HUDEP-2 (cell line): ENCODE measurements at regions not wholly inside any gene's neighbourhood (a gene's known extent, or its start where the extent isn't known, plus 50 kb on each side); places are given as distances from the start of the nearest gene placed in this dataset.
A peak's percentile ranks its signal among the peaks of the same experiment; 100 is the strongest.

ENCODE experiments used
- DNase-seq, 76 experiments: peaks; one replicate each; lab custom pipeline; 2025; ENCODE audit not compliant: unreplicated experiment in 76 of 76; lab: John Stamatoyannopoulos, UW

DNA sequence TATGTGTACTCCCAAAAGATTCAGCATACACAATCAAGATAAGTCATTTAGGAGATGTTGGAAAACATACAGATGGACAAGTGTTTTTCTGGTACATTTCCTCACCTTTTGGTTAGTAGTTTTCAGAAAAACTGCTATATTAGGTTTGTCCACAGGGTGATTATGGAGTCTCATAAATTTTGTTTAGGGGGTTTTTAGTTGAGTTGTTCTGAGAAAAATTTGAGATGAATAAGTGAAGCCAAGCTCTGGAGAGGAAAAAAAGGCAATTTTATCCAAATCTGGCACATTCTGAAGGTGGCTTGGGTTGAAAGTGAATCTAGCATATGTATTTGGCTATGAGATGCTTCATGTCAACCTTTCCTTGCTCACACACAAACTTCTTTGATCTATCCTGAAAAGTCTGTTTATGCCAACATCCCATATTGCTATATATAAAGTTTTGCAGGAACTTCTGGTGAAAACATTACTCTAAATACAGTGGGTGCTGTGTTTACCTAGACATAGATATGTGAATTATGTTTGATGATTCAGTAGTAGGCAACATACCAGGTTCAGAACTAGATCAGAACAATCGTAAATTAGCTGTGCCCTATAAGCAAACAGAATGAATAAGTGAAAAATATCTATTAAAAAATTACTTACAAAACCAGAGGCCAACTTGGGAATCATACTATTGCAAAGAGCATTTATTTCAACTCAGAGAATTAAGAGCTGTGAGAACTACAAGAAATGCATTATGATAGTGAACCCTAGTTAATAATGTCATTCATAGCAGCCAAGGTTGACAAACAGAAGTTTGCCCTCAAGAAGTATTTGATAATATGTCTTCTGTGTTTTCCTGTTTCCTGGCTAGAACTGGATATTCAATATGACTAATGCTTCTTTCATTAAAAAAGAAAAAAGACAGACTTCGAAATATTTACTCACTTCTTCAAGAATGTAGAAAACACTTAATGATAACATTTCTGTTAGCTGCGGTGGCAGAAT, 552.0 kb downstream of the IRS1 start:
- DNase-seq: no peak

DNA sequence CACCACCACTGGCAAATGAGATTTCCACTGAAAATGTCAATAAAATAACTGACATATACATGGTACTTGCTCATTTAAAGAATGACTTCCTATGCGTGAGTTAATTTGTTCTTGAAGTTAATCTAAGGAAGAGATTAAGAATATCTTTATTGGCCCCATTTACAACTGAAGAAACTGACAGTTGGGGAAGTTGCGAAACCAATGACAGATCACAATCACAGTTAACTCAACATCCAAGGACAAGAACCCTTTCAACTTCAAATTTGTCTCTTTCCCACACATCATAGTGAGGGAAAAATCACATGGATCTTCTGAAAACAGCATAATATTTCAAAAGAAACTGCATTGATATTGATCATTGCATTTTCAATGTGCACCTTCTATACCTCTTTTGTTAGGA, 565.4 kb downstream of the IRS1 start:
- DNase-seq: no peak

DNA sequence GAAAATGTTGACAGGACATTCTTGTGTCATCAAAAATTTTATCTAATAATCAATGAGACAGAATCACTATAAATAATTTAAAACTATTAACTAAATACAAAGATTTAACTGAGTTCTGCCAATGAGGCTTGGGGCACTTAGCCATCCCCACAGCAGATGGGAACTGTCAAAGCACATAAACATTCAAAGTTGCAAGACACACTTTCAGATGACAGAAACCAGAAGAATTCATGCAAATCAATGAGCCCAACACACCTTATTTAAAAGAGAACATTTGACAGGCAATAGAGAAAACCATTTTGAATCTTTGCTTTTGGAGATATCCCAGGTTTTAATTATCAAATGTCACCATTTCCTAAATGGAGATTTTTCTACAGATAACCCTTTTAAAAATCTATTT, 566.2 kb downstream of the IRS1 start:
- DNase-seq: no peak

DNA sequence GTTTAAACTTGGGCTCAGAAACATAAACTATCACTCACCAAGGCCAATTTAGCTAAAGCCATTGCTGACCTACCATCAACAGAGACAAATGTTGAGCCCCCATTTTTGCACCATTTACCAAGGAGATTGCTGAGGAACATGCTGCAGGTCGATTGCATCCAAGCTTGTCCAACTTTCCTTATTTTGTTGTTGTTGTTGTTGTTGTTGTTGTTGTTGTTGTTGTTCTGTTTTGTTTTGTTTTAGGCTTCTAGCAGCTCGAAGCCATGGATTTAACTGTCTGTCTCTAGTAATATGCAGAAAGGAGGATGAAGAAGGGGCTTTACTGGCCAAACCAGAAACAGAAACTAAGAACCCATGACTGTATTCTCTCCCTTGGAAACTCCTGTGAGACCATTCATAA, 571.5 kb downstream of the IRS1 start:
- DNase-seq: no peak

DNA sequence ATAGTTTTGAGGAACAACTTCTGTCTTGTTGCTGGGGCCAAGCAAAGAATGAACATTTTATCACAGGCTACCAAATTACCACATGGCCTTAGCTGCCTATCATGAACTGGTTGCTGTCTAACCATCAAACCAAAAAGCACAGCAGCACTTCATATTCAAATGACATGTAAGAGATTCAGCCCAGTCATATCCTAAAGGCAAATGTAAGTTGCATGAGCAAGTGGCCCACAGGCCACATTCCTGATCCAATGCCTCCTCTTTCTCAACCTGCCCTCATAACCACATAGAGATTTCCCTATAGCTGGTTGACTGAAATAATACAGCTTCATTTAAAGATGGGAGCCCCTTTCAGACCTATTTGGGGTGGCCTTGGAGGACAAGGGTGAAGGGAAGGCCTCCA, 572.3 kb downstream of the IRS1 start:
- no peak for DNase-seq

DNA sequence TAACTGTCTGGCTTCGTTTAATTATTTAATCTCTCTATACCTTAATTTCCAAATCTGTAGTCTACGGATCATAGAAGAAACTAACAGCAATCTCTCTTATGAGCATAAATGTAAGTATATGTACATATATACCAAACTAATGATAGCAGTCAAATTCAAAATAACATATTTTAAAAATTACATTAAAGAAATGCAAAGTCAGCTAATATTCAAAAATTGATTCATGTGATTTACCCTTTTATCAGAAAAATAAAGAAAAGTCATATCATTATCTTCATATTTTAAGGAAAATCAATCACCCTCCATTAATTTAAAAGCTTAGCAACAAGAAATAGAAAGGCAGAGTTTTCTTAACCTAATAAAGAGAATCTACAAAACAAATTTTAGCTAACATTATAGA, 575.9 kb downstream of the IRS1 start:
- DNase-seq: no peak

DNA sequence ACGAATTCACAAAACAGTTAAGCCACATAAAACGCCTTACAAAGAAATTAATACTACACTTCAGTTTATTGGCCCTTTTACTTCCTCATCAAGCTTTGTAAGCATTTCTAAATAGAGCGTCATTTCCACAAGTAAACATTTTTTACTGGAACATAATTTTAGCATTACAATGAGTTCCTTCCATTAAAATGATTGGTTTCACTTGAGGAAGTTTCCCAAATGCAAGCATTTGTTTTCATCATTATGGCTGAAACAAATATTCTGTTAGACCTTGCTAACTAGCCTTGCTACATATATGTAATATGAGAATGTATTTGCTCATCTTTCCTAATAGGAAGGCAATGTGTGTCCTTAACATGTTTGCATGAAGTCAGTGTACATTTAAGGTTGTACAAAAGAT, 579.1 kb downstream of the IRS1 start:
- DNase-seq: no peak

DNA sequence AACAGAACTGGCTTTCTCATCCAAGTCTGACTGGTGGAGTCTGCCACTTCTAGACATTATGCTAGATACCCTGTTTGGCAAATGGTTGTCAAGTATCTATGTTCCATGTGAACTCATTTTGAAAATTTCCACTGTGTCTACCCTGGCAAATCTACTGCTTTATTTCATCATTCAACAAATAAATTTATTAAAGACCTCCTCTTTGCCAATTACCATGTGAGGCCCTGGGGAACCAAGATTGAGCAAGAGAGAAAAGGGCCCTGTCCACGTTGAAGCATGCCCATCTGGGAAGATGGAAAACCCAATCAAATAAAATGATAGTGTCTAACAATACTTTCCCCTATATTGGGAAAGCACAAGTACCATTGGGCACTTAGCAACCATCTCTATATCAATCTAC, 582.4 kb downstream of the IRS1 start:
- no peak for DNase-seq

DNA sequence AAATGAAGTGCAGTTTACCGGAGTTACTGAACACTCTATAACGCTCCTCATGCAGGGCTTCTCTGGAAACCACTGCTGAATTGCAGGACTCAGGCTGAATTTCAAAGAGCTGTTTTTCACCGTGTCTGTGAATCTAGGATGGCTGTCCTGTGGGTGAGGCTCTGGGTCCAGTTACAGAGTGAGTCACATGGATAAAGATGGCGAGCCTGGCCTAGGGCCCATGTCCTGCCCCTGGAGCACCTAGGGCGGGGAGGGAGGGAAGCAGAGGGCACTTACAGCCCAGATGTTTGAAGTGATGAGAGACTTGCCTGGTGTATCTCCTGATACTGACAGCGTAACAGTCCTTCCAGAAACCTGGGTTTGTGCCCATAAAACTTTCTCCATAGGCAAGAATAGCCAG, 583.0 kb downstream of the IRS1 start:
- no peak for DNase-seq

DNA sequence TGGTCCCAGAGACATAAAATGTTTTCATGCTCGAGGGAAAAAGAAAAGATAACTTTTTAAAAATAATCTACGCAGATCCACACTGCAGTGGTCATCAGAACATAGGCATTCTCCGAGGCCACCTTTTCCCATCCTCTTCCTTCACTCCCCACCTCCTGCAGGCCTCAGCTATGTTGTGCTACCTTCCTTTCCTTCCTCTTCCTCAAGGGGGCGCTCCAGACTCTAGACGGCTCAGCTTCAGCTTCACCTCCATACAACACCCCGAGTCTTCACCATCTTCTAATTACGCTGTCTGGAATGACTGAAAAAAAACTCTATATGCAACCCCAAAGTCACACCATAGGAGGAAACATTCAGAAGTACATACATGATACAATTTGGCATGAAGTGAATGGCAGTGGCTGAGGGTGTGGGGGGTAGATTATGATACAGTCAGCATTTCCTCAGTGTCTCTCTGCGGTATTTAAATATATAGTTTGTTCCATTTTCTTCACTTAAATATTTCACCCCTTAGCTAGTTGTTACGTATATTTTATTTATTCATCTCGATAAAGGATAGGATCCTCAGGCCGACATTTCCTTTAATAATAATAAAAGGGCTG, 583.6 kb downstream of the IRS1 start:
- peak in 48 of 76 experiments; percentile 2 to 55 (median 22) for DNase-seq

DNA sequence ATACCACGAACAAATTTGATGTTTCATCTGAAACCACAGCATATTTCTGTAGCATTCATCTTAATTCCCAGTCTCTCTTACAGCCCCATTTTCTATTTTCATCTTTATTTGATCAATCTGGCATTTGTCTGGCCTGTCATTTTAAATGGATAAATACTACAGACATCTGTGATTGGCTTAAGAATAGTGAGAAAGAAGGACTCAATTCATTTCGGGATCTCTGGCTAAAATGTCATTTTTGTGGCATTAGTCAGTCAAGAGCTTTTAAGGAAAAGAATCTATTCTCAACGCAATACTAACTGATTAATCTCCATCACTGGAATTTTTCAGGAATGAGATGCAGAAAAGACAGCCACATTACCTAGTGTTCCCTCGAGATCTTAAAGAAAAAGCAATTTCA, 585.9 kb downstream of the IRS1 start:
- no peak for DNase-seq

DNA sequence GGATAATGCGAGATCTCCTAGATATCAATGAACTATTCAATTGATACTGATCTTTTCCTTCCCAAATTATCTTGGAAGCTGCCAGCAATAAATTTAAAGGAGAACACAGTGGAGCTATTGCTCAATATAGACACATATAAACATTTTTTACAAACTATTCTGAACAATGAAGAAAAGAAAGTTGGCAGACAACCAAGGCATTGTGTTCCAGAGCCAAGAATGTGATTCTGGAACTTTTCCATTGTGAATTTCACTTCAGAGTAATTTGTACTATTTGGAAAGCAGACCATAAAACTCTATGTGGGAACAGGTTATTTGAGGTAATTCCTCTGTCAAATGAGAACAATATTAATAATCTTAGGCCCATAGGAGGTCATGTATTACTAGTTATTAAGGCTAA, 588.2 kb downstream of the IRS1 start:
- no peak for DNase-seq

DNA sequence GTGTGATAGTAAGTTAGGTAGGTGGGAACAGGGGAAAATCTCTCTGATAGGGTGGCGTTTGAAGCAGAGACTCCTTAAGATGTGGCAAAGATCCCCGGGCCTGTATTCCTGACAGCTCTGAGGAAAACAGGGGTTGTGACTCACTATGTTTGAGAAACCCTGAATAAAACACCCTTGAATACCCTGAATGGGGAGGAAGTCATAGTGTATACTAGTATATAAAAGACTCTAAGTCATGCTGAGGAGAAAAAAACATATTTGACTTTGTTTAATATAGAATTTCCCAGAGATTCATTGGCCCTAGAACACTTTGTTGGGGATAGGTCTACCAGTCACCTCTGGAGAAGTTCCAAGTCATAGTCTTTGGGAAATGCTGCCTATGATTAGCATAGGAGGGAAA, 590.9 kb downstream of the IRS1 start:
- no peak for DNase-seq

DNA sequence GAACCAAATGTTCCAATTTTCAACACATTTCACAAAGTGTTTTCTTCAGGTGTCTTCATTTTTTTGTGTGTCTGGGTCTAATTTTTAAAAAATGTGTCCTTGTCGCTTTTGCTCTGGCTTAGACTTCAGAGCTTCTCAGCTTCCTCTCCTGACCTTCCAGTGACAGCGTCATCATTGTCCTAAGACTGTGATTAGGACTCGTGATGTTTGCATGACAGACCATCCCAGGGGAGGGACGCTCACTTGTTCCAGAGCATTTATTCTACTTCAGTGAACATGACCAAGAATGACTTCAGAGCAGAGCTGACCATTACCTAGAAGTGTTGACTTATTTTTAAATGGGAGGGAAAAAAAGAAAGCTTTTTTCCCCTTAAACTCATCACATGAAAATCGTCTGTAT, 591.9 kb downstream of the IRS1 start:
- no peak for DNase-seq

DNA sequence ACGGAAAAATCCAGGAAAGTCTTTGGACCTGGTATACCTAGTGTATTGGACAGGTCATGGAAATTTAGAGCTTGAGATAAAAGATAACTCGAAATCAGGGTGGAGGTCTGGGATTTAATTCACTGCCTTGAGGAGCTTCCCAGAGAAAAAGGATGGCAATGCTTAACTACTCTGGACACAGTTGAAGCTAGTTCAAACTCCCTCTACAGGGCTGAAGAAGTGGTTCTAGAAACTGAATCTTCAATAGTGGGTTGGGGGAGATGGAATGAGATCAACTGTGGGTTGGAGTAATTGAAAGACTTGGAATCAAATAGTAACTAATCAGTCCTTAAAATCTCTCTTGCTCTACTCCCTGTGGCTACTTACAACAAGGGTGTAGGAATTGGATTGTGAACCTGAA, 600.1 kb downstream of the IRS1 start:
- DNase-seq: no peak

DNA sequence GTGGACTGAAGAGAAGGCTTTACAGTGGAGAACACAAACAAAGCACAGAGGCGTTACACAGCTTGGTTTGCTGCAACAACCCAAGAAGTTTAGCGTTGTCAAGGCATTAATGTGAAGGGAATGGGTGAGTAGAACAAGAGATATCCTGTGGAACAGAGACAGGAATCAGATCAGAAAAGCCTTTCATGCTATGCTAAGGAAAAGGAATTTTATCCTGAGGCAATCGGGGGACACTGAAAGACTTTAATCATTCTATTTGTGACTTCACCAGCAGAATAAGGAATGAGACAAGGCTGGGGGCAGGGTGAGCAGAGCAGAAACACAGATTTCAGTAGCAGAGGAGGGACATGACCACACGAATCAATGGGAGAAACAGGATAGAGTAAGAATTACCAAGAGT, 600.7 kb downstream of the IRS1 start:
- no peak for DNase-seq

DNA sequence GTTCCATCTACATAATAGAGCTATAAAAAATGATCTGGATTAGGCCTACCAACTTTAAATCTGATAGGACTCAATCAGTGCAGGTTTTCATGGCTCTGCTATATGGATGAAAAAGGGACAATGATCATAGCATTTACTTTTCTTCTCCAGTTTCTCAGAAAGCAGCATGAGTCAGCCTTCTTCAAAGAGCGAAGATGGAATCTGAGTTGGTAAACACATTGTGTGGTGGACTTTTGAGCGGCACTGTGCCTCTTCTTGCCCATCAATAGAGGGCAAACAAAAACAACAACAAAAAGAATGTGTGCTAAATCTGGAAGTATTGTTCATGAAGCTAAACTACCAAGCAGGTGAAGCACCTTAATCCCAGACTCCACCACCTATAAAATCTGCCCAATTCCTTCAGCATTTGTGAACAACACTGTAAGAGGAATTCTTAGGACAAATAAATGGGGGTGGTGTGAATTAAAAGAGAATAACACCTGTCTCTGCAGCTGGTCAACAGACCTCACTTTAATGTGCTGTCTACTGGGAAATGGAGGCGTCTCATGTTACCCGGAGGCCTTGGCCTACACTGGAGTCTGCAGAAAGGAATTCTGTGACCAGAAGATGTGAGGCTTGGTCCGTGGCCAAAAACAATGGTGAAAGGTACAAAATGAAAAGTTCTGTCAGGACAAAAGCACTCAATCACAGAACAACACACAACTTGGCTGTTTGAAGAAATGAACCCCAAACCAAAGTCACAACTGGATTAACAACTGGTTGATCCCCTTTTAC, 609.0 kb downstream of the IRS1 start:
- no peak for DNase-seq

DNA sequence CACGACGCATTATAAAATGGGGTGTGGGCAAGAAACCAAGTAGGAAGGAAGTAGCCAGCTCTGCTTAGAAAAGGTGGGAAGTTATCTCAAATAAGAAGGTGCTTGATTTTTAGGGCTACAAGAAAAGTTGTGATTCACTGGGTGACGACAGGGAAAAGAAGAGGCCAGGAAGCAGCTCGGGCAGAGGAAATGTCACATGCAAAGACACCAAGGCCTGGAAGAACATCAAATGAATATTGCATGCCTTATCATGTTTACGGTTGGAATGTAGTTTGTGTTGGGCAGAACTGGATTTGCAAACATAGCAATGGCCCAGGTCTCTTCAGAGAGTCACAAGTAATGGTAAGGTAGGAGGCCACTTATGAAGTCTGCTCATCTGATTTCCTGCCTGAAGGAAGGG, 610.6 kb downstream of the IRS1 start:
- no peak for DNase-seq

DNA sequence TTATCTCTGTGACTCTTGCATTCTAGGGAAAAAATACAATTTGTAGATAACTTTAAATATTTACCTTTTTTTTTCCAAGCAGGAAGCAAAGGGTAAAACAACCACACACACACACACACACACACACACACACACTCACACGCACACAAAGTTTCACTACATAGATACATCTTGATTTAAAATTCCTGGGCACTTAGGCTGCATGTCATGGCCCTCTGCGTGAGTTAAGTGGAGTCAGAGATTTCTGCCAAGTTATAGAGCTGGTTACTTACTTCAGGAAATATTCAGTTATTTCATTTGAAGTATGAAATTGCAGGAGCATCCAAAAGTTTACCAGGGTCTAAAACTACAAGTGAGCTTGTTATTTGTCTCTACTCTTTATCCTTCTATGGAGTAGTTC, 612.0 kb downstream of the IRS1 start:
- no peak for DNase-seq

DNA sequence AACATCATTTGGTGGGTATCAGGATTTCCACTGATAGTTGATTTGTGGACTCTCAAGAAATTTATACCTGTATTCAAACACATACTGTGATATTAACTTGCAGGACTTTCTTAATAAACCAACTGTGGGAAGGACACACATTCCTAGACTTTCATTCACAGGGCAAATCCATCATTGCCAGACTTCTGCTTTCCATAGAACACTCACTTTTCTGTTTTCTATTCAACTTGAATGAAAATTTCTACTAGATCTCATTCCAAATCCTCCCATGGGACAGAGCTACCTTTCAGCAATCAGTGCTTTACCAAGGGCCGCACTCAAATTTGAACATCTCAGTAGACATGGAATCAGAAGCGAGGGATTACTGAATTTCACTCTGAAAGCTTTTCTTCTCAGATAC, 612.5 kb downstream of the IRS1 start:
- no peak for DNase-seq

DNA sequence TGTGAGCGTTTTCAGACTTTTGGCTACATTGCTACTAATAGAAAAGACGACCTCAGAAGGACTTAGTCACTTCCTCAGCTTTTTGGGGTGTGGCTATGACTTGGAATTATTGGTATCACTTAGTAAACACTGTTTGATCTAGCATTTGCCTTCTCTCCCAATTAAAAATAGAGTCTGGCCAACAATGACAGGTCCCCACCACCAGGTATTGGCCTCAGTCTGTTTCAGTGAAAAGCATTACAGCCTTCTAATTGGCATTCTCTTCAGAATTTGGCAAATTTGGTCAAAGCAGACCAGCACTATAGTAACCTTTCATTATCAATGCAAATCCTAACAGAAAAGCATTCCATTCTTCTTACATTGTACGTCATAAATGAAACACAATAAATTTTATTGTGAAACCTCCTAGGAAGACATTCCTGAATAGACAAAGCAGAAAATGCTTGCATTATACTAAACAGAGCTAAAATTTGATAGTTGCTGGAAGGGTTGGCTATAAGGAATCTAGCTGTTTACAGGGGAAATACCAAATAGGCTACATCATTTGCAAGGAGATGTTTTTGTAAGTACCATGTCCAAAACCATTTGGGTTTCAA, 613.9 kb downstream of the IRS1 start:
- DNase-seq: no peak
